Sigmoid colon (tissue), 4 donors: ENCODE measurements at regions not wholly inside any gene's neighbourhood (a gene's known extent, or its start where the extent isn't known, plus 50 kb on each side); places are given as distances from the start of the nearest gene placed in this dataset.

Experiments
- POLR2A ChIP-seq, 2 donors: fragments of 450-650 bp; IDR thresholded peaks; one replicate each; pipeline ENCODE4 v1.6.1; 2016; ENCODE audit warnings: antibody characterized with exemption in 2 of 2, mild to moderate bottlenecking in 2 of 2, moderate library complexity in 2 of 2
- POLR2AphosphoS5 ChIP-seq, 4 donors: sonication (generic); formaldehyde crosslinking; IDR thresholded peaks; one replicate each; pipeline ENCODE4 v1.6.1; 2017; ENCODE audit warnings: antibody characterized with exemption in 4 of 4
- TF ChIP-seq, protein P1 (sequence below), 4 experiments: fragments of 450-650 bp in 3 of 4; fragments of 200-600 bp in 1 of 4; IDR thresholded peaks; one replicate each; pipeline ENCODE4 v1.5.1; 2016 to 2019; ENCODE audit warnings: antibody characterized with exemption in 4 of 4, mild to moderate bottlenecking in 3 of 4, moderate library complexity in 2 of 4

- TF ChIP-seq, protein P1, sequence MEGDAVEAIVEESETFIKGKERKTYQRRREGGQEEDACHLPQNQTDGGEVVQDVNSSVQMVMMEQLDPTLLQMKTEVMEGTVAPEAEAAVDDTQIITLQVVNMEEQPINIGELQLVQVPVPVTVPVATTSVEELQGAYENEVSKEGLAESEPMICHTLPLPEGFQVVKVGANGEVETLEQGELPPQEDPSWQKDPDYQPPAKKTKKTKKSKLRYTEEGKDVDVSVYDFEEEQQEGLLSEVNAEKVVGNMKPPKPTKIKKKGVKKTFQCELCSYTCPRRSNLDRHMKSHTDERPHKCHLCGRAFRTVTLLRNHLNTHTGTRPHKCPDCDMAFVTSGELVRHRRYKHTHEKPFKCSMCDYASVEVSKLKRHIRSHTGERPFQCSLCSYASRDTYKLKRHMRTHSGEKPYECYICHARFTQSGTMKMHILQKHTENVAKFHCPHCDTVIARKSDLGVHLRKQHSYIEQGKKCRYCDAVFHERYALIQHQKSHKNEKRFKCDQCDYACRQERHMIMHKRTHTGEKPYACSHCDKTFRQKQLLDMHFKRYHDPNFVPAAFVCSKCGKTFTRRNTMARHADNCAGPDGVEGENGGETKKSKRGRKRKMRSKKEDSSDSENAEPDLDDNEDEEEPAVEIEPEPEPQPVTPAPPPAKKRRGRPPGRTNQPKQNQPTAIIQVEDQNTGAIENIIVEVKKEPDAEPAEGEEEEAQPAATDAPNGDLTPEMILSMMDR (IDR thresholded peaks at IDR 0.05) = no peak
- TF ChIP-seq POLR2A (IDR thresholded peaks at IDR 0.05) (no peak), POLR2AphosphoS5 (IDR thresholded peaks at IDR 0.05) (no peak)
Observed at GRCh38 chr4:11218692-11219091, 210.0 kb downstream of the HS3ST1 start.
